ENCODE measurements at regions not wholly inside any gene's neighbourhood (a gene's known extent, or its start where the extent isn't known, plus 50 kb on each side); places are given as distances from the start of the nearest gene placed in this dataset.

GRCh38 chr6:167512696-167513375 is 187.9 kb downstream of the TTLL2 start:
- Histone ChIP-seq H3K27ac (no peak overlapping the region), H3K36me3 (replicated peaks) (no peaks in the 10 kb centered on the region), H3K4me3 (ENCODE audit: low read depth, low read length) (no peak overlapping the region), H3K27me3 (replicated peaks) (no peaks in the 10 kb centered on the region)
- no peak for TF ChIP-seq CTCF (IDR thresholded peaks at IDR 0.05; ENCODE audit: low read depth, low read length, missing control alignments)
- no peak for DNase-seq
- in situ Hi-C loops (cut with HindIII; ENCODE audit: low pct_ligation_motif_present, low sequenced_read_pairs): no loop called here

- Histone ChIP-seq H3K36me3 (replicated peaks) (no peaks in the 10 kb centered on the region), H3K27ac (no peak overlapping the region), H3K27me3 (replicated peaks) (no peaks in the 10 kb centered on the region), H3K4me3 (ENCODE audit: low read depth, low read length) (no peak overlapping the region)
- no peak for TF ChIP-seq CTCF (IDR thresholded peaks at IDR 0.05; ENCODE audit: low read depth, low read length, missing control alignments)
- DNase-seq: no peak
- in situ Hi-C loops (cut with HindIII; ENCODE audit: low pct_ligation_motif_present, low sequenced_read_pairs): no loop called here
These were observed 188.9 kb downstream of the TTLL2 start for GRCh38 chr6:167513778-167514177.

- in situ Hi-C loops (cut with HindIII; ENCODE audit: low pct_ligation_motif_present, low sequenced_read_pairs): no loop called here
These were observed 189.6 kb downstream of the TTLL2 start for GRCh38 chr6:167514524-167514923.

GRCh38 chr6:167515873-167516507 is 191.1 kb downstream of the TTLL2 start:
- Histone ChIP-seq H3K36me3 (replicated peaks) (no peaks in the 10 kb centered on the region), H3K27ac (no peak overlapping the region), H3K27me3 (replicated peaks) (no peaks in the 10 kb centered on the region), H3K4me3 (ENCODE audit: low read depth, low read length) (no peak overlapping the region)
- no peak for TF ChIP-seq CTCF (IDR thresholded peaks at IDR 0.05; ENCODE audit: low read depth, low read length, missing control alignments)
- in situ Hi-C loops (cut with HindIII; ENCODE audit: low pct_ligation_motif_present, low sequenced_read_pairs): no loop called here
- no peak for DNase-seq

More at GRCh38 chr6:167514524-167514923, 189.6 kb downstream of the TTLL2 start:
- DNase-seq: no peak
- Histone ChIP-seq H3K4me3 (ENCODE audit: low read depth, low read length) (no peak overlapping the region), H3K36me3 (replicated peaks) (no peaks in the 10 kb centered on the region), H3K27ac (no peak overlapping the region), H3K27me3 (replicated peaks) (no peaks in the 10 kb centered on the region)
- no peak for TF ChIP-seq CTCF (IDR thresholded peaks at IDR 0.05; ENCODE audit: low read depth, low read length, missing control alignments)

- in situ Hi-C loops (cut with HindIII; ENCODE audit: low pct_ligation_motif_present, low sequenced_read_pairs): no loop called here
These were observed 192.5 kb downstream of the TTLL2 start for GRCh38 chr6:167517254-167517916.

More at GRCh38 chr6:167517254-167517916, 192.5 kb downstream of the TTLL2 start:
- H3K27ac ChIP-seq: no peak overlapping the region
- no peaks in the 10 kb centered on the region for H3K27me3 ChIP-seq (replicated peaks)
- no peak overlapping the region for H3K4me3 ChIP-seq (ENCODE audit: low read depth, low read length)
- no peak for TF ChIP-seq CTCF (IDR thresholded peaks at IDR 0.05; ENCODE audit: low read depth, low read length, missing control alignments)
- no peak for DNase-seq
- no peaks in the 10 kb centered on the region for H3K36me3 ChIP-seq (replicated peaks)

Measured in brain microvascular endothelial cell (primary cell).